HepG2 (cell line): ENCODE measurements at regions not wholly inside any gene's neighbourhood (a gene's known extent, or its start where the extent isn't known, plus 50 kb on each side); places are given as distances from the start of the nearest gene placed in this dataset.

ENCODE experiments used
- ATAC-seq: fragments of 200-7000 bp; cut with Tn5 transposase; 3 replicates; pipeline ENCODE4 v1.9.1; 2020; ENCODE audit warnings: mild to moderate bottlenecking, moderate library complexity
- BruUV-seq: library from RNA; stranded (reverse); fragments of 400-500 nt; replicated peaks from 2 replicates; lab custom pipeline; 2021; lab: Mats Ljungman, UMichigan
- CTCF ChIA-PET: fragments of 300-600 bp; formaldehyde crosslinking; extraction: SDS; loops from one replicate; lab custom pipeline; 2021; ENCODE audit warnings: low total read pairs, inconsistent platforms, low intra/inter-chr PET ratio; lab: Yijun Ruan, JAX
- POLR2A ChIA-PET: fragments of 350-600 bp; sonication (Branson Sonifier 250); formaldehyde crosslinking; loops from one replicate; lab custom pipeline; 2020; ENCODE audit warnings: antibody characterized with exemption, inconsistent platforms; lab: Yijun Ruan, JAX
- DNase-seq: peaks from one replicate; pipeline ENCODE4 v3.0.0-alpha.2; 2015; ENCODE audit warnings: low spot score
- FAIRE-seq: peaks from 3 replicates; lab custom pipeline; 2011; peaks lifted over from hg19 to GRCh38; lab: Jason Lieb, UNC
- H2AFZ ChIP-seq: one replicate; pipeline ENCODE4 v1.6.1; 2011; ENCODE audit warnings: low read length, inconsistent platforms
- H3K27ac ChIP-seq: fragments of 300-600 bp; 3 replicates; pipeline ENCODE4 v1.8.0; 2011; ENCODE audit warnings: mixed run types, mild to moderate bottlenecking, mixed read lengths, low read length, inconsistent platforms; ENCODE audit not compliant: insufficient read depth; ENCODE audit errors: extremely low read length
- H3K27me3 ChIP-seq, 2 experiments: fragments of 200-600 bp in 1 of 2; 2 replicates in 1 of 2; 3 replicates in 1 of 2; pipeline versions ENCODE4 v1.6.0 to v1.8.0; 2011; ENCODE audit warnings: low read length in 2 of 2, mild to moderate bottlenecking in 2 of 2, moderate library complexity in 2 of 2, inconsistent platforms in 1 of 2; ENCODE audit not compliant: insufficient read depth in 2 of 2, control insufficient read depth in 1 of 2
- H3K36me3 ChIP-seq, 2 experiments: fragments of 200-600 bp in 1 of 2; replicated peaks in 1 of 2; 2 replicates in 1 of 2; 3 replicates in 1 of 2; pipeline versions ENCODE4 v1.5.1 to v1.8.0; 2011; ENCODE audit warnings: low read length in 2 of 2, inconsistent platforms in 1 of 2; ENCODE audit not compliant: insufficient read depth in 2 of 2, control insufficient read depth in 1 of 2
- H3K4me1 ChIP-seq: 2 replicates; pipeline ENCODE4 v1.5.1; 2012; ENCODE audit warnings: low read length, inconsistent platforms; ENCODE audit not compliant: insufficient read depth
- H3K4me2 ChIP-seq: 2 replicates; pipeline ENCODE4 v1.6.0; 2011; ENCODE audit warnings: low read depth, low read length, inconsistent platforms
- H3K4me3 ChIP-seq, 3 experiments: fragments of 200-600 bp in 1 of 3; sonication (generic), shearing (Covaris generic) in 1 of 3; replicated peaks in 1 of 3; 2 replicates each; pipeline ENCODE4 v1.5.1; 2011 to 2016; ENCODE audit warnings: low read length in 3 of 3, inconsistent platforms in 2 of 3, low read depth in 2 of 3, mild to moderate bottlenecking in 2 of 3, control low read depth in 1 of 3, mixed read lengths in 1 of 3; ENCODE audit not compliant: insufficient read depth in 1 of 3
- H3K79me2 ChIP-seq: one replicate; pipeline ENCODE4 v1.6.1; 2011; ENCODE audit warnings: low read length, inconsistent platforms; ENCODE audit not compliant: insufficient read depth
- H3K9ac ChIP-seq: 2 replicates; pipeline ENCODE4 v1.6.0; 2011; ENCODE audit warnings: mild to moderate bottlenecking, low read depth, low read length, inconsistent platforms; ENCODE audit not compliant: insufficient read depth
- H3K9me3 ChIP-seq: 2 replicates; pipeline ENCODE4 v1.5.1; 2012; ENCODE audit warnings: mild to moderate bottlenecking, low read length
- H4K20me1 ChIP-seq: 2 replicates; pipeline ENCODE4 v1.6.0; 2011; ENCODE audit warnings: inconsistent platforms, mild to moderate bottlenecking, low read length, moderate library complexity; ENCODE audit not compliant: insufficient read depth
- DNMT1 ChIP-seq: sonication (generic); formaldehyde crosslinking; IDR thresholded peaks from 2 replicates; pipeline ENCODE4 v1.5.1; 2020; ENCODE audit warnings: mild to moderate bottlenecking, missing genetic modification reagents
- ELF1 ChIP-seq: sonication (generic); formaldehyde crosslinking; IDR thresholded peaks from 2 replicates; pipeline ENCODE4 v1.4.0; 2020; ENCODE audit warnings: missing genetic modification reagents
- HDAC1 ChIP-seq: sonication (generic); formaldehyde crosslinking; IDR thresholded peaks from 2 replicates; pipeline ENCODE4 v1.5.1; 2020; ENCODE audit warnings: mild to moderate bottlenecking, missing genetic modification reagents
- KDM5B ChIP-seq: sonication (generic); formaldehyde crosslinking; IDR thresholded peaks from 2 replicates; pipeline ENCODE4 v1.4.0; 2020; ENCODE audit warnings: missing genetic modification reagents, mild to moderate bottlenecking, borderline replicate concordance
- SAP130 ChIP-seq: IDR thresholded peaks from 2 replicates; pipeline ENCODE4 v1.6.1; 2016; ENCODE audit warnings: low read depth
- ZNF883 ChIP-seq: sonication (generic); formaldehyde crosslinking; IDR thresholded peaks from 2 replicates; pipeline ENCODE4 v1.5.1; 2020; ENCODE audit warnings: mild to moderate bottlenecking, missing genetic modification reagents; ENCODE audit errors: not compliant biosample characterization
- WGBS: methylation state at CpG from one replicate; pipeline ENCODE4 v1.1.6; 2017; ENCODE audit warnings: low lambda C conversion rate; 5-methylcytosine and 5-hydroxymethylcytosine counted together
- in situ Hi-C: cut with HindIII; loops from 2 replicates; pipeline ENCODE4 v1.10.0; 2017; ENCODE audit warnings: low pct_unique_long_range_greater_than_20kb; ENCODE audit not compliant: extremely low pct_ligation_motif_present
- intact Hi-C: fragments of 100-400 bp; cut with micrococcal nuclease; formaldehyde crosslinking; loops from one replicate; pipeline ENCODE4 v1.10.0; 2022; ENCODE audit not compliant: unreplicated experiment
- TF ChIP-seq, protein P1 (sequence below): sonication (generic); formaldehyde crosslinking; IDR thresholded peaks from one replicate; pipeline ENCODE4 v1.5.1; 2020; ENCODE audit warnings: mild to moderate bottlenecking, missing genetic modification reagents; ENCODE audit errors: not compliant biosample characterization

DNA sequence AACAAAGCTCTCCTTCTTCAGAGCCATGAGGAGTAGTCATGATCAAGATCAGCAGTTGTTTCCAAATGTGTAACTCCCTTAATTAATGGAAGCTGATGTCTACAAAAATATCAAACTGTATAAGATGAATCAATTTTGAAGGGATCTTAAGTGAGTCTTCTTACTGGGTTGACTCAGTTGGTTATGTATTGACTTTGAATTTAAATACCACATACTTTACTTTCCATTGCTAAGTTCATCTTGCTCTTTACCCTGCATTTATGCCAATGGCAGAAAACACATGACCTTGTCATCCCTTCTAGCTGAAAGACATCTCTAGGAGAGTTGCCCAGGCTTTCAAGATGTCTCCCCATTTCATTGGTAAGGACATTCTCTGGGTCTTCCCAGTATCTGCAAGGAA lies 123.2 kb upstream of the STMND1 start (continued):
- TF ChIP-seq, protein P1, sequence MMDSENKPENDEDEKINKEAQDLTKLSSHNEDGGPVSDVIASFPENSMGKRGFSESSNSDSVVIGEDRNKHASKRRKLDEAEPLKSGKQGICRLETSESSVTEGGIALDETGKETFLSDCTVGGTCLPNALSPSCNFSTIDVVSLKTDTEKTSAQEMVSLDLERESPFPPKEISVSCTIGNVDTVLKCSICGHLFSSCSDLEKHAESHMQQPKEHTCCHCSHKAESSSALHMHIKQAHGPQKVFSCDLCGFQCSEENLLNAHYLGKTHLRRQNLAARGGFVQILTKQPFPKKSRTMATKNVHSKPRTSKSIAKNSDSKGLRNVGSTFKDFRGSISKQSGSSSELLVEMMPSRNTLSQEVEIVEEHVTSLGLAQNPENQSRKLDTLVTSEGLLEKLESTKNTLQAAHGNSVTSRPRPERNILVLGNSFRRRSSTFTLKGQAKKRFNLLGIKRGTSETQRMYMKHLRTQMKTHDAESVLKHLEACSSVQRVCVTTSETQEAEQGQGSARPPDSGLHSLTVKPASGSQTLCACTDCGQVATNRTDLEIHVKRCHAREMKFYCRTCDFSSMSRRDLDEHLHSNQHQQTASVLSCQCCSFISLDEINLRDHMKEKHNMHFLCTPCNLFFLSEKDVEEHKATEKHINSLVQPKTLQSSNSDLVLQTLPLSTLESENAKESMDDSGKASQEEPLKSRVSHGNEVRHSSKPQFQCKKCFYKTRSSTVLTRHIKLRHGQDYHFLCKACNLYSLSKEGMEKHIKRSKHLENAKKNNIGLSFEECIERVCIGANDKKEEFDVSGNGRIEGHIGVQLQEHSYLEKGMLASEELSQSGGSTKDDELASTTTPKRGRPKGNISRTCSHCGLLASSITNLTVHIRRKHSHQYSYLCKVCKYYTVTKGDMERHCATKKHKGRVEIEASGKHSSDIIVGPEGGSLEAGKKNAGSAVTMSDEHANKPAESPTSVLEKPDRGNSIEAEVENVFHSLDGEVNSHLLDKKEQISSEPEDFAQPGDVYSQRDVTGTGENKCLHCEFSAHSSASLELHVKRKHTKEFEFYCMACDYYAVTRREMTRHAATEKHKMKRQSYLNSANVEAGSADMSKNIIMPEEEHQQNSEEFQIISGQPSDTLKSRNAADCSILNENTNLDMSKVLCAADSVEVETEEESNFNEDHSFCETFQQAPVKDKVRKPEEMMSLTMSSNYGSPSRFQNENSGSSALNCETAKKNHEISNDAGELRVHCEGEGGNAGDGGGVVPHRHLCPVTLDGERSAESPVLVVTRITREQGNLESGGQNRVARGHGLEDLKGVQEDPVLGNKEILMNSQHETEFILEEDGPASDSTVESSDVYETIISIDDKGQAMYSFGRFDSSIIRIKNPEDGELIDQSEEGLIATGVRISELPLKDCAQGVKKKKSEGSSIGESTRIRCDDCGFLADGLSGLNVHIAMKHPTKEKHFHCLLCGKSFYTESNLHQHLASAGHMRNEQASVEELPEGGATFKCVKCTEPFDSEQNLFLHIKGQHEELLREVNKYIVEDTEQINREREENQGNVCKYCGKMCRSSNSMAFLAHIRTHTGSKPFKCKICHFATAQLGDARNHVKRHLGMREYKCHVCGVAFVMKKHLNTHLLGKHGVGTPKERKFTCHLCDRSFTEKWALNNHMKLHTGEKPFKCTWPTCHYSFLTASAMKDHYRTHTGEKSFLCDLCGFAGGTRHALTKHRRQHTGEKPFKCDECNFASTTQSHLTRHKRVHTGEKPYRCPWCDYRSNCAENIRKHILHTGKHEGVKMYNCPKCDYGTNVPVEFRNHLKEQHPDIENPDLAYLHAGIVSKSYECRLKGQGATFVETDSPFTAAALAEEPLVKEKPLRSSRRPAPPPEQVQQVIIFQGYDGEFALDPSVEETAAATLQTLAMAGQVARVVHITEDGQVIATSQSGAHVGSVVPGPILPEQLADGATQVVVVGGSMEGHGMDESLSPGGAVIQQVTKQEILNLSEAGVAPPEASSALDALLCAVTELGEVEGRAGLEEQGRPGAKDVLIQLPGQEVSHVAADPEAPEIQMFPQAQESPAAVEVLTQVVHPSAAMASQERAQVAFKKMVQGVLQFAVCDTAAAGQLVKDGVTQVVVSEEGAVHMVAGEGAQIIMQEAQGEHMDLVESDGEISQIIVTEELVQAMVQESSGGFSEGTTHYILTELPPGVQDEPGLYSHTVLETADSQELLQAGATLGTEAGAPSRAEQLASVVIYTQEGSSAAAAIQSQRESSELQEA (CRISPR knock-in tag) = no peak
- TF ChIP-seq ELF1 (CRISPR knock-in tag) = no peak

DNA sequence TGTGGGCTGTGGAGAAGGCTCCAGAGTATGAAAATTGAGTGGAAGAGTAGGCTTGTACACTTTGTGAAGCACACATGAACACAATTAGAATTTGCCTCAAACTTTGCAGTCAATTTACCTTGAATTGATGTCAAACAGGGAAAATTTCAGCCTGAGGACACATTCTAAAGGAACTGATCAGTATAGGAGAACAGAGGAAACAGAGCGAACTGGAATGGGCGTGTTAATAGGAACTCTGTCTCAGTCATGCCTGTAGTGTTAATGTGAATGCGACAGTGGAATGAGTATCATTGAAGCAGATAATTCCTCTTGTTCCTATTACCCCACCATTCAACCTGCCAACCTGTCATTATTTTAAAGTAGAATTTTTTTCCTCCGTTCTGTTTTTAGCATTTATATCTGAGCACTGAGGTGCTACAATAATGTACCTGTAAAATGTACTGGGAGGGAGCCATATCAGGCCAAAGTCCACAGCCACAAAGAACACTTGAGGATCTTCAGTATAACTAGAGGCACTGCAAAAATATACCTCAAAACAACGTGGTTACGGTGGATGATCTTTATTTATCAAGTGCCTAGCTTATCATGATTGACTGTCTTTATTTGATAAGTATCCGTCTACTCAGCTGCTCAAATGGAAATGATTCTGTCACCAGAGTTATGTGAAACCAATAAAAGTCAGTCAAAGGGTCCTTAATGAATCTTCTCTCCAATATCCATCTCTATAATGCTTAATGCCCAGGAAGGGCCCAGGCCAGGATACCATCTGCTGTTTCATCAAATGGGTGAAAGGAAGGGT lies 125.3 kb upstream of the STMND1 start:
- Histone ChIP-seq H3K27ac (no peak overlapping the region), H3K9me3 (no peaks in the 10 kb centered on the region), H3K79me2 (no peaks in the 10 kb centered on the region), H3K27me3 (peaks cover 0 to 50% of the 10 kb centered on the region in 2 experiments; a peak in 3 of 5 replicates)
- no peak for ATAC-seq
- TF ChIP-seq KDM5B (CRISPR knock-in tag) (no peak), DNMT1 (CRISPR knock-in tag) (no peak), SAP130 (CRISPR knock-in tag) (no peak), HDAC1 (CRISPR knock-in tag) (no peak), ZNF883 (CRISPR knock-in tag) (no peak)
- TF ChIP-seq, all 625 proteins: peak for 0
- H3K36me3 ChIP-seq = no peaks in the 10 kb centered on the region
- no peaks in the 10 kb centered on the region for H3K4me1 ChIP-seq
- H3K9ac ChIP-seq = no peak overlapping the region
- no peak for DNase-seq
- no peak for FAIRE-seq
- BruUV-seq = no TSS peak
- intact Hi-C loops = no loop called here
- in situ Hi-C loops = no loop called here
- H4K20me1 ChIP-seq = no peaks in the 10 kb centered on the region
- ChIA-PET CTCF (no interaction called here), POLR2A (no interaction called here)
- H3K4me3 ChIP-seq = no peak overlapping the region
- H3K4me2 ChIP-seq = no peak overlapping the region
- no peak overlapping the region for H2AFZ ChIP-seq
- WGBS = 25% methylated on average over 7 of the region's 7 CpGs
